ENCODE measurements at regions not wholly inside any gene's neighbourhood (a gene's known extent, or its start where the extent isn't known, plus 50 kb on each side); places are given as distances from the start of the nearest gene placed in this dataset.

DNA sequence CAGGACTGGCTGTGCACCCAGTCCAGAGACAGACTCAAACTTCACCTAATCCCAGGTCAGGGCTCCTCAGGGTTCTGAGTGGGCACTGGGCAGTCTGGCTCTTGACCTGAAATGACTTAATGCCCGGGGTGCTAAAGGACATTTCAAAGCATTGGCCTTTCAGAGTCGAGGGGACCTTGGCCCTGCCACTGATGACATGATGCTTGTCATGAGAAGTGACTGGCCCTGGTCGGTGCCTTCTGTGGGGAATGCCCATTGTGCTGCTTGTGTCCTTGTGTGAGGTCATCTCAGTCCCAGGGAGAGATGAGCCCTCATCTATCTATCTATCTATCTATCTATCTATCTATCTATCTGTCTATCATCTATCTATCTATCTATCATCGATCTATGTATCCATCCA is 81.3 kb downstream of the CTAGE1 start:
- Histone ChIP-seq H4K91ac (ENCODE audit: insufficient read length, low read depth, low read length) (no peak overlapping the region), H2BK12ac (ENCODE audit: insufficient read length, low read depth, low read length) (no peak overlapping the region), H3K27me3 (ENCODE audit: insufficient read depth, low read length) (no peaks in the 10 kb centered on the region), H3K4me1 (ENCODE audit: insufficient read depth, low read length) (no peaks in the 10 kb centered on the region), H3K14ac (ENCODE audit: insufficient read depth, low read length) (no peak overlapping the region), H4K5ac (ENCODE audit: insufficient read length, low read depth, low read length) (no peak overlapping the region), H3T11ph (ENCODE audit: low read length) (no peak overlapping the region), H3K9me3 (ENCODE audit: control insufficient read depth, low read depth, low read length) (no peaks in the 10 kb centered on the region), H3K18ac (ENCODE audit: insufficient read length, low read depth, low read length) (no peak overlapping the region), H4K8ac (replicated peaks; ENCODE audit: insufficient read length, low read depth, low read length) (no peak overlapping the region), H2BK120ac (ENCODE audit: low read depth, low read length, poor library complexity, severe bottlenecking) (no peak overlapping the region), H3K27ac (ENCODE audit: insufficient read length, low read depth, low read length) (no peak overlapping the region), H2AFZ (ENCODE audit: low read length) (no peak overlapping the region), H3K79me1 (ENCODE audit: insufficient read depth, low read depth, low read length, poor library complexity, severe bottlenecking) (no peaks in the 10 kb centered on the region), H3K23ac (ENCODE audit: insufficient read length, low read depth, low read length) (no peak overlapping the region), H3K4ac (ENCODE audit: low read depth, low read length) (no peak overlapping the region), H2BK5ac (ENCODE audit: insufficient read length, low read length) (no peak overlapping the region), H4K20me1 (ENCODE audit: control insufficient read depth, insufficient read depth, insufficient read length) (no peaks in the 10 kb centered on the region), H2AK5ac (ENCODE audit: insufficient read length, low read length) (no peak overlapping the region), H3K79me2 (ENCODE audit: insufficient read depth, low read length) (no peaks in the 10 kb centered on the region), H3K9ac (ENCODE audit: extremely low read depth, insufficient read length, low read length) (no peak overlapping the region), H2BK20ac (ENCODE audit: low read depth, low read length, poor library complexity, severe bottlenecking) (no peak overlapping the region), H3K23me2 (ENCODE audit: insufficient read length, low read depth, low read length, poor library complexity, severe bottlenecking) (no peaks in the 10 kb centered on the region), H2BK15ac (ENCODE audit: low read depth, low read length) (no peak overlapping the region), H3K4me2 (ENCODE audit: insufficient read depth, insufficient read length, low read length) (no peak overlapping the region), H3K56ac (ENCODE audit: insufficient read length, low read depth, low read length) (no peak overlapping the region)
- no peak for DNase-seq
- peaks cover 3 to 6% of the 10 kb centered on the region in 2 experiments for H3K4me1 Mint-ChIP-seq
- H3K9me3 Mint-ChIP-seq, result no peaks in the 10 kb centered on the region; a peak in 1 of 5 replicates
- H3K27ac Mint-ChIP-seq, result no peak overlapping the region
- H3K27me3 Mint-ChIP-seq (ENCODE audit: low read depth), result peaks cover 76% of the 10 kb centered on the region
- WGBS (ENCODE audit: extremely low coverage, insufficient read length, low lambda C conversion rate), result no CpG with 5 or more reads among the region's 4 CpGs
- no peak overlapping the region for H3K4me3 Mint-ChIP-seq
- H3K36me3 Mint-ChIP-seq (ENCODE audit: insufficient read depth in 1 of 3, low read depth in 3 of 3), result no peaks in the 10 kb centered on the region
- no peak for TF ChIP-seq CTCF (conservative IDR thresholded peaks at IDR 0.05)
